A549 (cell line): ENCODE measurements at regions not wholly inside any gene's neighbourhood (a gene's known extent, or its start where the extent isn't known, plus 50 kb on each side); places are given as distances from the start of the nearest gene placed in this dataset.

Source experiments
- ATAC-seq, 2 experiments: fragments of 200-7000 bp in 1 of 2; fragments of >200 bp in 1 of 2; cut with Nextera tagmentation in 1 of 2; cut with Tn5 transposase in 1 of 2; 3 replicates each; pipeline versions ENCODE4 v1.8.0 to v1.9.1; 2018 to 2020; ENCODE audit warnings: mild to moderate bottlenecking in 1 of 2, moderate library complexity in 1 of 2
- CTCF ChIA-PET: fragments of 300-600 bp; sonication (Branson Sonifier 250); formaldehyde crosslinking; extraction: SDS; loops from one replicate; lab custom pipeline; 2021; ENCODE audit warnings: antibody characterized with exemption, inconsistent platforms; lab: Yijun Ruan, JAX
- POLR2A ChIA-PET: fragments of 350-600 bp; formaldehyde crosslinking; extraction: SDS; loops from one replicate; lab custom pipeline; 2021; ENCODE audit warnings: antibody characterized with exemption, inconsistent platforms; lab: Yijun Ruan, JAX
- DNase-seq, 2 experiments: peaks; one replicate each; pipeline versions ENCODE4 v3.0.0 to v3.0.0-alpha.2; 2011 to 2016; ENCODE audit warnings: low read depth in 1 of 2, low spot score in 1 of 2
- FAIRE-seq: peaks from 2 replicates; lab custom pipeline; 2011; peaks lifted over from hg19 to GRCh38; lab: Jason Lieb, UNC
- H3K27ac ChIP-seq, 2 experiments: fragments of >200 bp; sonication (Bioruptor Twin); formaldehyde crosslinking; 3 replicates each; pipeline ENCODE4 v1.5.1; 2016 to 2017
- H3K4me1 ChIP-seq: fragments of >200 bp; sonication (Bioruptor Twin); formaldehyde crosslinking; 3 replicates; pipeline ENCODE4 v1.6.1; 2016
- H3K4me2 ChIP-seq: fragments of >200 bp; sonication (Bioruptor Twin); formaldehyde crosslinking; 3 replicates; pipeline ENCODE4 v1.6.1; 2016
- H3K4me3 ChIP-seq: fragments of >200 bp; sonication (Bioruptor Twin); formaldehyde crosslinking; 3 replicates; pipeline ENCODE4 v1.5.1; 2016
- H3K9me3 ChIP-seq: fragments of >200 bp; sonication (Bioruptor Twin); formaldehyde crosslinking; 3 replicates; pipeline ENCODE4 v1.6.1; 2016
- CBX2 ChIP-seq: fragments of 200-600 bp; sonication (generic); IDR thresholded peaks from 2 replicates; pipeline ENCODE4 v1.6.1; 2016; ENCODE audit warnings: low read depth, mild to moderate bottlenecking, borderline replicate concordance
- CBX8 ChIP-seq: fragments of 200-600 bp; sonication (generic); IDR thresholded peaks from 2 replicates; pipeline ENCODE4 v1.6.1; 2016
- CEBPB ChIP-seq, 2 experiments: fragments of >200 bp in 1 of 2; sonication (Bioruptor Twin) in 1 of 2; formaldehyde crosslinking in 1 of 2; IDR thresholded peaks; 2 replicates each; pipeline ENCODE4 v1.6.1; 2012 to 2016
- EHF ChIP-seq: fragments of 250-450 bp; sonication (Bioruptor Pico); IDR thresholded peaks from 2 replicates; pipeline ENCODE4 v1.5.0; 2020; ENCODE audit warnings: mild to moderate bottlenecking
- ESRRA ChIP-seq: fragments of 150-350 bp; IDR thresholded peaks from 2 replicates; pipeline ENCODE4 v1.6.1; 2014; ENCODE audit warnings: mild to moderate bottlenecking, low read length, borderline replicate concordance
- FOSB ChIP-seq: fragments of 250-450 bp; sonication (Bioruptor Pico); IDR thresholded peaks from 2 replicates; pipeline ENCODE4 v1.5.0; 2020; ENCODE audit warnings: mild to moderate bottlenecking, moderate library complexity
- GATA3 ChIP-seq: IDR thresholded peaks from 2 replicates; pipeline ENCODE4 v1.6.1; 2012; ENCODE audit warnings: borderline replicate concordance
- HEYL ChIP-seq: fragments of 250-450 bp; sonication (Bioruptor Pico); IDR thresholded peaks from 2 replicates; pipeline ENCODE4 v1.8.0; 2021; ENCODE audit warnings: mild to moderate bottlenecking, moderate library complexity
- HOXB13 ChIP-seq: fragments of 250-450 bp; sonication (Bioruptor Pico); IDR thresholded peaks from 2 replicates; pipeline ENCODE4 v1.5.0; 2020; ENCODE audit warnings: low read depth, mild to moderate bottlenecking, moderate library complexity
- HOXB5 ChIP-seq: fragments of 250-450 bp; sonication (Bioruptor Pico); IDR thresholded peaks from 2 replicates; pipeline ENCODE4 v1.5.0; 2020; ENCODE audit warnings: mild to moderate bottlenecking, moderate library complexity
- JUN ChIP-seq, 2 experiments: fragments of >200 bp; sonication (Bioruptor Twin); formaldehyde crosslinking; IDR thresholded peaks; 2 replicates in 1 of 2; 3 replicates in 1 of 2; pipeline ENCODE4 v1.6.1; 2016 to 2017
- JUNB ChIP-seq: fragments of >200 bp; sonication (Bioruptor Twin); formaldehyde crosslinking; IDR thresholded peaks from 2 replicates; pipeline ENCODE4 v1.6.1; 2016
- KDM1A ChIP-seq: fragments of 200-600 bp; sonication (generic); IDR thresholded peaks from 2 replicates; pipeline ENCODE4 v1.6.1; 2016; ENCODE audit warnings: low read depth, mild to moderate bottlenecking
- KDM5A ChIP-seq: fragments of 200-600 bp; sonication (generic); IDR thresholded peaks from 2 replicates; pipeline ENCODE4 v1.6.1; 2016; ENCODE audit warnings: antibody characterized with exemption, mild to moderate bottlenecking
- MAFK ChIP-seq: fragments of 450-650 bp; IDR thresholded peaks from 2 replicates; pipeline ENCODE4 v1.6.1; 2014; ENCODE audit not compliant: partially characterized antibody
- MAX ChIP-seq: IDR thresholded peaks from 2 replicates; pipeline ENCODE4 v1.6.1; 2012
- NFE2L2 ChIP-seq: fragments of 150-350 bp; conservative IDR thresholded peaks from 2 replicates; pipeline ENCODE4 v1.6.1; 2014; ENCODE audit warnings: low read length
- NPAS2 ChIP-seq: fragments of 250-450 bp; sonication (Bioruptor Pico); IDR thresholded peaks from 2 replicates; pipeline ENCODE4 v1.8.0; 2022; ENCODE audit warnings: mild to moderate bottlenecking, moderate library complexity, borderline replicate concordance
- NR3C1 ChIP-seq: fragments of >200 bp; sonication (Bioruptor Twin); formaldehyde crosslinking; IDR thresholded peaks from 3 replicates; pipeline ENCODE4 v1.6.1; 2017
- RCOR1 ChIP-seq: fragments of 150-350 bp; IDR thresholded peaks from 2 replicates; pipeline ENCODE4 v1.6.1; 2014; ENCODE audit warnings: antibody characterized with exemption, low read length, low read depth
- RNF2 ChIP-seq: fragments of 200-600 bp; sonication (generic); IDR thresholded peaks from 2 replicates; pipeline ENCODE4 v1.6.1; 2016; ENCODE audit warnings: low read depth, mild to moderate bottlenecking, antibody characterized with exemption, moderate library complexity, borderline replicate concordance
- TFCP2L1 ChIP-seq: fragments of 250-450 bp; sonication (Bioruptor Pico); IDR thresholded peaks from 2 replicates; pipeline ENCODE4 v1.5.0; 2021; ENCODE audit warnings: mild to moderate bottlenecking
- ZFP36 ChIP-seq: fragments of 450-650 bp; IDR thresholded peaks from 2 replicates; pipeline ENCODE4 v1.6.1; 2014; ENCODE audit warnings: borderline replicate concordance; ENCODE audit not compliant: partially characterized antibody
- WGBS: methylation state at CpG from one replicate; pipeline ENCODE4 v1.1.6; 2017; ENCODE audit errors: missing lambda C conversion rate; 5-methylcytosine and 5-hydroxymethylcytosine counted together
- TF ChIP-seq, protein P1 (sequence below): fragments of >200 bp; sonication (Bioruptor Twin); formaldehyde crosslinking; IDR thresholded peaks from 3 replicates; pipeline ENCODE4 v1.6.1; 2016
- TF ChIP-seq, protein P2 (sequence below): fragments of 250-450 bp; sonication (Bioruptor Pico); IDR thresholded peaks from 2 replicates; pipeline ENCODE4 v1.5.0; 2020; ENCODE audit warnings: low read depth, mild to moderate bottlenecking, moderate library complexity
- TF ChIP-seq, protein P3 (sequence below): fragments of 250-450 bp; sonication (Bioruptor Pico); IDR thresholded peaks from 2 replicates; pipeline ENCODE4 v1.5.0; 2021; ENCODE audit warnings: mild to moderate bottlenecking, moderate library complexity, borderline replicate concordance

DNA sequence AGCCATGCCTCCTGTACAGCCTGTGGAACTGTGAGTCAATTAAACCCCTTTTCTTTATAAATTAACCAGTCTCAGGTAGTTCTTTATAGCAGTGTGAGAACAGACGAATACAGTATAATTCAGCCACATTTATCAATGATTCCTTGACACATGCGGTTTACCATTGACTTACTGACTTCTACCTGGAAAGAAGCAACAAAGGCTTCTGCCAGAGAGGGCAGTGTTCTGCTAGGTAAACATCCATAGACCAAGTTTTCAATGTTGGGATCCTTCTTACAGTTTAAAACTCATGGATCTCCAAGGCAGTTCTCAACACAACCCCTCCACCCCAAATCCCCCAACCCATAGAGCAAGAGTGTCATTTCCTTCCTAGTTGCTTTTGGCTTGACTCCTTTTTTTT, 150.6 kb downstream of the ZNF648 start (continued):
- TF ChIP-seq ESRRA (no peak), TFCP2L1 (CRISPR knock-in tag) (no peak), GATA3 (no peak)
- TF ChIP-seq, all 56 proteins: peak for 0

DNA sequence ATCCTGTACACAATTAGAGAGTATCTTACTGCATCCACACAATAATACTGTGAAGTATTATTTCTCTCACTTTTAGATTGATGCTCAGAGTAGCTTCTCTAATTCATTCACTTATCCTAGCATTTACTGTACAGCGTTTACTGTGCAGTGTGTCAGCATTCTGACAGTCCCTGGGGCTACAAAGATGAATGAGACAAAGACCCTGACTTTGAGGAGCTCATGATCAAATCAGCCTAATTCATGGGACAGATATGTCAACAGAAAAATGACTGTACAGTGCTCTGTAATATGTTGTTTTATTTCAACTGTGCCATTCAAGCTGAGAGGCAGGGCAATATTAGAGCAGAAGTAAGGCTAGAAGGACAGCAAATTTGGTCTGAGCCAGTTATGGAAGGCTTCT, 152.5 kb downstream of the ZNF648 start:
- H3K4me1 ChIP-seq = no peaks in the 10 kb centered on the region
- H3K9me3 ChIP-seq = no peaks in the 10 kb centered on the region
- H3K4me2 ChIP-seq = no peak overlapping the region
- ChIA-PET POLR2A (no interaction called here), CTCF (interaction anchor here (0.6 to 1.2 kb wide), 4 partner anchors 19 to 337 kb away, joined by 3 read pairs; no protein-coding TSS in a partner anchor)
- 8% methylated on average over 1 of the region's 1 CpG for WGBS
- H3K4me3 ChIP-seq = no peak overlapping the region
- ATAC-seq (no peak), FAIRE-seq (no peak)
- no peak overlapping the region for H3K27ac ChIP-seq
- TF ChIP-seq NR3C1 (no peak), KDM1A (no peak), RCOR1 (no peak), MAX (no peak), JUN (IDR thresholded peaks at IDR 0.05) (no peak), EHF (CRISPR knock-in tag) (no peak), CEBPB (IDR thresholded peaks at IDR 0.05) (no peak), HOXB13 (no peak), GATA3 (no peak), MAFK (no peak), NFE2L2 (no peak)
- TF ChIP-seq, all 56 proteins: peak for 0
- no peak for DNase-seq

DNA sequence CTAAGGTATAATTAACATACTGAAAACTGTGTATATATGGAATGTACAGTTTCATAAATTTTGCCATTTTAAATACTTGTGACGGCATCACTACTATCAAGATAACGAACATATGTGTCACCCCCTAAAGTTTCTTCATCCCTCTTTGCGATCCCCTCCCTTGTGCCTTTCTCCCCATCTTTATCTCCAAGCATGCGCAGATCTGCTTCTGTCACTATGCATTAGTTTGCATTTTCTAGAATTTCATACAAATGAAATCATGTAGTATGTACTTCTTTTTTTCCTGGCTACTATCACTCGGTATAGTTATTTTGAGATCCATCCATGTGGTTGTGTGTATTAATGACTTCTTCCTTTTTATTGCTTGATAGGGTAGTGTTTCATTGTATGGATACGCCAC, 154.9 kb downstream of the ZNF648 start:
- ChIA-PET CTCF (no interaction called here), POLR2A (no interaction called here)
- Histone ChIP-seq H3K4me3 (no peak overlapping the region), H3K27ac (no peak overlapping the region), H3K9me3 (no peaks in the 10 kb centered on the region), H3K4me2 (no peak overlapping the region), H3K4me1 (no peaks in the 10 kb centered on the region)
- FAIRE-seq (no peak), ATAC-seq (no peak), DNase-seq (no peak)
- WGBS = 29% methylated on average over 6 of the region's 6 CpGs
- TF ChIP-seq ZFP36 (no peak), KDM1A (no peak), HOXB5 (CRISPR knock-in tag) (no peak), CBX8 (no peak), GATA3 (no peak), FOSB (no peak), CBX2 (no peak), KDM5A (no peak)
- TF ChIP-seq, protein P1, sequence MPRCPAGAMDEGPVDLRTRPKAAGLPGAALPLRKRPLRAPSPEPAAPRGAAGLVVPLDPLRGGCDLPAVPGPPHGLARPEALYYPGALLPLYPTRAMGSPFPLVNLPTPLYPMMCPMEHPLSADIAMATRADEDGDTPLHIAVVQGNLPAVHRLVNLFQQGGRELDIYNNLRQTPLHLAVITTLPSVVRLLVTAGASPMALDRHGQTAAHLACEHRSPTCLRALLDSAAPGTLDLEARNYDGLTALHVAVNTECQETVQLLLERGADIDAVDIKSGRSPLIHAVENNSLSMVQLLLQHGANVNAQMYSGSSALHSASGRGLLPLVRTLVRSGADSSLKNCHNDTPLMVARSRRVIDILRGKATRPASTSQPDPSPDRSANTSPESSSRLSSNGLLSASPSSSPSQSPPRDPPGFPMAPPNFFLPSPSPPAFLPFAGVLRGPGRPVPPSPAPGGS = no peak
- TF ChIP-seq, protein P2, sequence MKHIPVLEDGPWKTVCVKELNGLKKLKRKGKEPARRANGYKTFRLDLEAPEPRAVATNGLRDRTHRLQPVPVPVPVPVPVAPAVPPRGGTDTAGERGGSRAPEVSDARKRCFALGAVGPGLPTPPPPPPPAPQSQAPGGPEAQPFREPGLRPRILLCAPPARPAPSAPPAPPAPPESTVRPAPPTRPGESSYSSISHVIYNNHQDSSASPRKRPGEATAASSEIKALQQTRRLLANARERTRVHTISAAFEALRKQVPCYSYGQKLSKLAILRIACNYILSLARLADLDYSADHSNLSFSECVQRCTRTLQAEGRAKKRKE (CRISPR knock-in tag) = no peak

DNA sequence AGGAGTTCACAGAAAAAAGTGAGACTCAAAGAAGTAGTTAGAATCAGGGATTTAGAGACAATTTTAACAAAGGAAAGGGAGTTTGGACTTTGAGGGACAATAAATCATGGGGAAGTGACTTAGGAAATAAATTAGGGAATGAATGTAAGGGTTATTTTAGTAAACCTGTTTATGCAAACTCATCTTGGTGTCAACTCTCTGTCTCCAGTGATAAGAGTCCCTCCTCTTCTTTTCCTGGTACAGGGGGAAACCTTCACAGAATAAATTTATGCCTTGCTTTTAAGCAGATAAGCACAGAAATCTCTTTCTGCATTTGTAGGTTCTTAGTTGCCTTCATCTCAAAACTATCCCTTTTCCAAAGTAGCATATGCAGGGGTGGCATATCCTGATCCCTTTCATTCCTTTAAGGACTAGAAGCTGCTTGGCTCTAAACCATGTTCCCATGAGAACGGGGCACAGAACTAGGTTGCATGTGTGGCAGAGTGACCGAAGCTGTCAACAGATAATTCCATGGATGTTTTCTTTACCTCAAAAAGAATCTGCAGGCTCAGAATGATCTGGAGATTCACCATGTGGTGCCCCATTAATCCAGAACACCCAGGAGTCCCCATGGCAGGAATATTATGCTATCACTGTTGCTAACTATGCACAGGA, 155.4 kb downstream of the ZNF648 start:
- H3K4me3 ChIP-seq = no peak overlapping the region
- peak; percentile 28 for FAIRE-seq
- no peak for TF ChIP-seq RNF2
- no peak for TF ChIP-seq NPAS2 (CRISPR knock-in tag)
- no peak for TF ChIP-seq HEYL (CRISPR knock-in tag)
- no peak for TF ChIP-seq JUNB
- TF ChIP-seq, protein P3, sequence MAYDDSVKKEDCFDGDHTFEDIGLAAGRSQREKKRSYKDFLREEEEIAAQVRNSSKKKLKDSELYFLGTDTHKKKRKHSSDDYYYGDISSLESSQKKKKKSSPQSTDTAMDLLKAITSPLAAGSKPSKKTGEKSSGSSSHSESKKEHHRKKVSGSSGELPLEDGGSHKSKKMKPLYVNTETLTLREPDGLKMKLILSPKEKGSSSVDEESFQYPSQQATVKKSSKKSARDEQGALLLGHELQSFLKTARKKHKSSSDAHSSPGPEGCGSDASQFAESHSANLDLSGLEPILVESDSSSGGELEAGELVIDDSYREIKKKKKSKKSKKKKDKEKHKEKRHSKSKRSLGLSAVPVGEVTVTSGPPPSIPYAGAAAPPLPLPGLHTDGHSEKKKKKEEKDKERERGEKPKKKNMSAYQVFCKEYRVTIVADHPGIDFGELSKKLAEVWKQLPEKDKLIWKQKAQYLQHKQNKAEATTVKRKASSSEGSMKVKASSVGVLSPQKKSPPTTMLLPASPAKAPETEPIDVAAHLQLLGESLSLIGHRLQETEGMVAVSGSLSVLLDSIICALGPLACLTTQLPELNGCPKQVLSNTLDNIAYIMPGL (CRISPR knock-in tag) = no peak
- TF ChIP-seq HOXB5 (CRISPR knock-in tag) = no peak
- TF ChIP-seq, all 56 proteins: peak for 0
- CTCF ChIA-PET = no interaction called here
- H3K4me1 ChIP-seq = no peaks in the 10 kb centered on the region
- POLR2A ChIA-PET = no interaction called here
- no peak for DNase-seq
- WGBS = 15% methylated on average over 2 of the region's 2 CpGs
- H3K4me2 ChIP-seq = no peak overlapping the region
- ATAC-seq = no peak
- no peak overlapping the region for H3K27ac ChIP-seq
- H3K9me3 ChIP-seq = no peaks in the 10 kb centered on the region
